ENCODE measurements at regions not wholly inside any gene's neighbourhood (a gene's known extent, or its start where the extent isn't known, plus 50 kb on each side); places are given as distances from the start of the nearest gene placed in this dataset.

GRCh38 chr9:2934241-2934650 is 90.4 kb upstream of the PUM3 start:
- no peak for TF ChIP-seq CTCF (IDR thresholded peaks at IDR 0.05; ENCODE audit: low read depth, low read length)

GRCh38 chr9:2933165-2934095 is 89.5 kb upstream of the PUM3 start:
- DNase-seq, result no peak
- no peaks in the 10 kb centered on the region for H3K36me3 ChIP-seq
- no peaks in the 10 kb centered on the region for H3K9me3 ChIP-seq (ENCODE audit: severe bottlenecking)
- no peak overlapping the region for H3K27ac ChIP-seq
- no peak overlapping the region for H3K4me3 ChIP-seq (ENCODE audit: low read depth, low read length)
- no peak for TF ChIP-seq CTCF (IDR thresholded peaks at IDR 0.05; ENCODE audit: low read depth, low read length)
- peaks cover 23% of the 10 kb centered on the region for H3K27me3 ChIP-seq (ENCODE audit: insufficient read depth, low read depth, severe bottlenecking)

More at GRCh38 chr9:2934241-2934650, 90.4 kb upstream of the PUM3 start:
- Histone ChIP-seq H3K9me3 (ENCODE audit: severe bottlenecking) (no peaks in the 10 kb centered on the region), H3K27me3 (ENCODE audit: insufficient read depth, low read depth, severe bottlenecking) (peaks cover 21% of the 10 kb centered on the region), H3K4me3 (ENCODE audit: low read depth, low read length) (no peak overlapping the region), H3K36me3 (no peaks in the 10 kb centered on the region), H3K27ac (no peak overlapping the region)
- no peak for DNase-seq

GRCh38 chr9:2928411-2928810 is 84.5 kb upstream of the PUM3 start:
- Histone ChIP-seq H3K36me3 (no peaks in the 10 kb centered on the region), H3K4me3 (ENCODE audit: low read depth, low read length) (no peak overlapping the region), H3K27me3 (ENCODE audit: insufficient read depth, low read depth, severe bottlenecking) (peaks cover 18% of the 10 kb centered on the region), H3K27ac (no peak overlapping the region), H3K9me3 (ENCODE audit: severe bottlenecking) (no peaks in the 10 kb centered on the region)
- TF ChIP-seq CTCF (IDR thresholded peaks at IDR 0.05; ENCODE audit: low read depth, low read length), result no peak
- no peak for DNase-seq

- Histone ChIP-seq H3K36me3 (no peaks in the 10 kb centered on the region), H3K27me3 (ENCODE audit: insufficient read depth, low read depth, severe bottlenecking) (peaks cover 14% of the 10 kb centered on the region), H3K27ac (no peak overlapping the region), H3K9me3 (ENCODE audit: severe bottlenecking) (no peaks in the 10 kb centered on the region), H3K4me3 (ENCODE audit: low read depth, low read length) (no peak overlapping the region)
- no peak for TF ChIP-seq CTCF (IDR thresholded peaks at IDR 0.05; ENCODE audit: low read depth, low read length)
- no peak for DNase-seq
These were observed 81.1 kb upstream of the PUM3 start for GRCh38 chr9:2925016-2925415.

- Histone ChIP-seq H3K36me3 (no peaks in the 10 kb centered on the region), H3K27me3 (ENCODE audit: insufficient read depth, low read depth, severe bottlenecking) (peaks cover 10% of the 10 kb centered on the region), H3K4me3 (ENCODE audit: low read depth, low read length) (no peak overlapping the region), H3K27ac (no peak overlapping the region), H3K9me3 (ENCODE audit: severe bottlenecking) (no peaks in the 10 kb centered on the region)
- no peak for TF ChIP-seq CTCF (IDR thresholded peaks at IDR 0.05; ENCODE audit: low read depth, low read length)
- DNase-seq, result no peak
These were observed 80.5 kb upstream of the PUM3 start for GRCh38 chr9:2924380-2924768.

Data from WERI-Rb-1 (cell line).